Myocyte (in vitro differentiated cells): ENCODE measurements at regions not wholly inside any gene's neighbourhood (a gene's known extent, or its start where the extent isn't known, plus 50 kb on each side); places are given as distances from the start of the nearest gene placed in this dataset.
A peak's percentile ranks its signal among the peaks of the same experiment; 100 is the strongest.

Source experiments
- DNase-seq: peaks from one replicate; pipeline ENCODE4 v3.0.0-alpha.2; 2012; ENCODE audit warnings: low read depth

DNA sequence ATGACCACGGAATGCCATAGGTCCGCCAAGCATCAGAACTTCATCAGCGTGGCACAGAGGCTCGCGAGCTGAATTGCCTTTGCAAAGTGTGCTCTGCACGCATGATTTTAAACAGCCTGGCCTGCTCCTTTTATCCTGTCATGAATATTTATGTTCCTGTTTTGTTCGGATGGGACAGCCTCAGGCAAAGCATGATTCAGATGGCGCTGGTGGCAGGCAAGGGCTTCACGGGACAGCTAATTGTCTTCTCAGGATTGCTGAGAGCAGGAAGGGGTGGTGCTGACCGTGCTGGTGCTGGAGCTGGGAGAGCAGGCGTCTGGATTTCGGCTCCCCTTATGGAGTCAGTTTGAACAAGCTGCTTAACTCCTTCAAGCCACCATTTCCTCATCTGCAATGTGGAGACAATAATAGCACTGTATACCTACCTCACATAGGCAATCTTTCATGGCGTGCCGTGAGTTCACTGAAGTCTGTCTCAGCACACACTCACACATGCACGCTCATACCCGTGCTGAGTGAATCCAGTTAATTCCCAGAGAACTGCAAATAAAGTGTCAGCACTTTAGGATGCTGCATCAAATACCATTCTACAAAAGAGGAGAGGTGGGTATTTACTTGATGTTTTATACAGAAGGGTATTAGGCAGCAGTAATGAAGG lies 79.7 kb upstream of the APCDD1 start:
- no peak for DNase-seq

DNA sequence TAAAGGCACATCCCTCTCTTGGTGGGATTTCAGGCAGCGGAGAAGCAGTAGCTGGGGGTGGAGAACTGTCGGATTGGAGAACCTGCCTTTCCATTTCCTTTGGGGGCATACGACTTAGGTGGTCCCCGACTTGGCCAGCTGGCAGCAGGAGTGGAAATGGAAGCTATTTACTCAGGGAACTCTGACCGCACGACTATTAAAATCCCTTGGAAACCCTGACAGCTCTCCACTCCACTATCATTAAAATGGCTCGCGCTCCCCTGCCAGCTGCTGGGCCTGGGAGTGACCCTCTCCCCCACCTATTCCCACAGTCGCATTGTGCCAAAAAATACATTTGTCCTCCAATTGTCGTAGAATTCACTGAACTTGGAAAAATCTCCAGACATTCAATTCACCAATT lies 77.7 kb upstream of the APCDD1 start:
- DNase-seq = no peak

DNA sequence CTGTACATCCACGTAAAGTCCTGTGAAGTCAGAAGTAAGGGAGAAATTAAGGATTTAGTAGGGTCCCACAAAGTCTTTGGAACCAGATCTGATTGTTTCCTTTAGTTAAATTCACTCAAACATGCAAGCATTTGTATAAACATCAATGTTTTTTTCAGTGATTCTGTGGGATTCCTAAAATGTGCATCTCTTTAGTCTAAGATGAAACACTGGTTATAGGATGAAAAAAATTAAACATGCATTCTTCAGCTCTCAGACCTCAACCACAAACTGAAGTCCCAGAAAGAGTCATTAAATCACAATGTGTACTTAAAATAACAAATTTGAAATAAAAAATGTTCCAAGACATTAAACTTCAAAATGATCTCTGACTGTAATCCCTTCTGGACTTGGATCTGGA lies 76.5 kb upstream of the APCDD1 start:
- no peak for DNase-seq

DNA sequence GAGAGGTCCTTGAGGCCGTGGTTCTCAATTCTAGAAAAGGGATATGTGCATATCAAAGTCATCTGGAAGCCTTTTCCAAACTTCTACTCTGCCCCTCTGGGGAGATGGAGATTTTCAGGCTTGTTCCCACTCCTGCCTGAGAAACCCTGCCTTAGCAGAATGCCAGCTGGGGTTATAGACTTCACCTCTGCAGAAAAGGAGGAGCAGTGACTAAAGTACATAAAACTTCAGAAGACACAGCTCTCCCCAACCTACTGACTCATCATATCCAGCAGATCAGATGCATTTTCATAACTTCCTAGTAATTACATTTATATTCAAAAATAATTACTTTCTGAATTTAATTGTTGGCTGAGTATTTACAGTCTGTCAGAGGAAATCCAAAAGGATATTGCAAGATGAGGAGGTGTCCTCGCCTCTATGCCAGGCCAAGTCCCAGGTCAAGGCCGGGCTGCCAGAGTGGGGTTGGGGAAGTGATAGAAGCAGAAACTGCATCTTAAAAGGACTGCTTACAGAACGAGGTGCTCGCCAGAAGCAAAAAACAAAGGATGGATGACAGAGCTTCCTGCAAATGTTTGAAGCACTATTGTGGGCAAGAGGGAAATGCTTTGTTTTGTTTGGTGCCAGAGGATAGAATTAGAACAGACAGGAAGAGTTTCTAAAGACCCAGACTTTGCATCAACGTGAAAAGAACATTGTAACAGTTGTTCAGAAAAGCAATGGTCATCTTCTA lies 75.6 kb upstream of the APCDD1 start:
- peak; percentile 31 for DNase-seq

DNA sequence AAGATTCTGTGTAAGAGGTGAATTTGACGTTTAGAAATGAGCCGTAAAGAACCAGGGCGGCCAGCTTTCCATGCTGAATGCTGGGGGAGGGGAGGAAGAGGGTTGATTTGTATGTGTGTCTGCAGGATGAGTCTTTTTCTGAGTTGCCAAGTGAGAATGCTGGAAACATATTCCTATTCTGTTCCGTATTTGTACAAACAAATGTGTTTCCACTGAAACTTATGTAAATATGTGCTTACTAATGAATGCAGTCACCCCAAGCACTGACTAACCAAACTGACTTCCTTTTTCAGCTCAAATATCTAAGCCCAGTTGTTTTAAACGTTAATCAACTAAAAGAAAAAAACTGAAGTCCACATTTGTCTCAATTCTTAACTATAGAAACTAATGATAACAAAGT lies 74.9 kb upstream of the APCDD1 start:
- no peak for DNase-seq

DNA sequence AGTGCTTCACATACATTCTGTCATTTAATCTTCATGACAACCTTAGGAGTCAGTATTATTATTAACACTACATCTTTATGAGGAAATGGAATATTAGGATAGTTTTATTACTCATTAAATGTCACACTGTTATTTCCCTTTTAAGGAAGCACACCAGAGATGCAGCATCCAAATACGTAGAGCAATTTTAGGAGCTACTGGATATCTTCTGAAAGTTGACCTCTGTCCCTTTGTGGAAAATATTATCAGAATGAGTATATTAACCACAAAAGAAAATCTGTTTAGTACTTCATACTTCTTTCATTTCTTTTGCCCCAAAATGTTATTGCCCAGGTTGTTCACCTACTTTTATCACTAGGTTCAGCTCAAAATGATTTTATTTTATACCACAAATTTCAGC lies 72.9 kb upstream of the APCDD1 start:
- DNase-seq = no peak

DNA sequence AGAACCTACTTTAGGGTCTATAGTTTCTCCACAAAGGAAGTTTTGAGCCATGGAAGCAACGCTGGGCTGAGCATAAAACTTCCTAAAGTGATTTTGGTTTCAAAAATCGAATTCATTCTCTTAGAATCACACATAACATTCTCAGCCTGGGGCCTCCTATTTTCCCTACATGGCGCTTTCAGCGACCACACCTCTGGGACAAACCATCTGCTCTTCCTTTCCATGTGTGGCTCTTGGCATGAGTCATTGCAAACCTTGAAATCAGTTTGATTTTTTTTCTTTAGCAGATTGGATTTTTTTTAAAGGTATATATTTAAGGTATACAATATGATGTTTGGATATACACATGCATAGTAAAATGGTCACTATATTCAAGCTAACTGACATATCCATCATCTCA lies 72.5 kb upstream of the APCDD1 start:
- DNase-seq = peak; percentile 39

DNA sequence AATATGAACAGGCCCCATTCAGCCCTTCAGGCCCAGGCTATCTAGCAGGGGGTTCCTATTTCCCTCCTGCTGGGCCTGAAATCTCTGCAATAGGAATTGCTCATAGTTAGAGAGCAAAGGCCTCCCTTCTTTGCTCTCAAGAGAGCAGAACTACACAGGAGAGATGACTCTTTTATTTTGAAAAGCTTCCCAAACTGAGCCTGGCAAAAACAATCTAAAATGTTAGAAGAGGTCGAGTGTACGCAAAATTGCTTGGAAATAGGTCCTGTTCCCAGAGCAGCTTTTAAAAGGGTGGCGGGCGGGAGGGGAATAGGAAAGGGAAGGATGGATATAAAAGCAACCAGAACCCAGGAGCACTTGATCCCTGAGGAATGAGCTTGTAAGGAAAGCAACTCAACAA lies 68.4 kb upstream of the APCDD1 start:
- no peak for DNase-seq

DNA sequence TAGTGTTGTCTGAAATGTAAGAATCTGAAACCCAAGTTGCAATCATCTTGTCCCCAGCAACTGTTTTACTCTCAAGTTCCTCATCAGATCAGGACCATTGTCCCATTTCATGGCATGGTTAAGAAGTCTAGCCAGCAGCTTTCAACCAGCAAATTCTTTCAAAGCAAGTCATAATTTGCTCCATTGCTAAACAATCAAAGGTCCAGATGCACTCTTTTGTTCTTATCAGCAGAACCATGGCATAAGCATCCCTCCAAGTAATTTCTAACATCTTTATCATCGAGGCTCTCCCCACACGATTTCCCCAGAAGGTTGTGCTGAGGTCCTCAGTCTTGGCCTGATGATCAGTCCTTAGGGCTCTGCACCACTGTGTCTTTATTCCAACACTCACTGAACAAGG lies 67.5 kb upstream of the APCDD1 start:
- no peak for DNase-seq

DNA sequence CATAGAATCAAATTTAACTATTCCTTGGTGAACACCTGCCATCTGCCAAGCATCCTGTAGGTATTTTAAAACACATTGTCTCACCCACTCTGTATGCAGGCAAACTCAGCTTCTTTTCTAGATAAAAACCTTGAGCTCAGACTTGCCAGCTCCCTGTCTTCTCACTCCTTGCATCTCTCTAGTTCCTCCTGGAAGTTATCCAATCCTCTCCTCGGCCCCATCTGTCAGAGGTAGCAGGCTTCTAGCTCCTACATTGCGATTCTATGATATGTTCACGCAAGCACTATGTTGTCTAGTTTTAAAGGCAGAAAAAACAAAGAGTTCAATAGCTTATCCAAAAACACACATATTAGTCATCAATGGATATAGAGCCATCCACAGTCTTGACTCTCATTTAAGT lies 67.0 kb upstream of the APCDD1 start:
- DNase-seq = no peak

DNA sequence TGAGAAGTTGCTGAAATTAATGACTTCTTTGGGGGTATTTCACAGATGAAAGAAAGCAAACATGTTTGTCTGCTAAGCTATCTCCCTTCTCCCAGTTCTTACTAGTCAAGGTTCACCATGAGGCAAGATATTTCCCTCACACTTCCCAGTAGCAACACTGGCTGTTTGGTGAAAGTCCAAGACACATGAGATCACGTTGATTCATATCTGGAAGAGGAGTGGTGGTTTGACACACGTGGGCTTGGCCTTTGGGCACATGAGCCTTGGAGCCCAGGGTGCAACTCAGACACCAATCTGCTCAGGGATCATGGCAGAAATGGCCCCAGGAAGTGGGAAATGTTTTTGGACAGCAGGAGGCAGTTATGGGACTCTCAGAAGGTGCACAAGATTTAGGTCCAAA lies 66.1 kb upstream of the APCDD1 start:
- no peak for DNase-seq

DNA sequence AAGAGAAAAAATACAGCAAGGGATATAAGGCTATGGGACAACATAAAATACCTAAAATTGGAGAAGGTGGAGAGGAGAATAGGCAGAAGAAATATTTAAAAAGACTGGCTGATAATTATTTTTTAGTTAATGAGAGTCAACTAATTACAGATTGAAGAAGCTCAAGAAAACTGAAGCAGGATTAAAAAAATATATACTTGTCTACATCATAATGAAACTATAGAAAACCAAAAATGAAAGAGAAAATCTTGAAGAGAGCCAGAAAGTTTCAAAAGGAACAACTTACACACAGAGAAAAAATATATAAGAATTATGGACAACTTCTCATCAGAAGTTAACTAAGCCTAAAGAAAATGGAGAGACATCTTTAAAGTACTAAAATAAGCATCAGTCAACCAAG lies 62.9 kb upstream of the APCDD1 start:
- no peak for DNase-seq

DNA sequence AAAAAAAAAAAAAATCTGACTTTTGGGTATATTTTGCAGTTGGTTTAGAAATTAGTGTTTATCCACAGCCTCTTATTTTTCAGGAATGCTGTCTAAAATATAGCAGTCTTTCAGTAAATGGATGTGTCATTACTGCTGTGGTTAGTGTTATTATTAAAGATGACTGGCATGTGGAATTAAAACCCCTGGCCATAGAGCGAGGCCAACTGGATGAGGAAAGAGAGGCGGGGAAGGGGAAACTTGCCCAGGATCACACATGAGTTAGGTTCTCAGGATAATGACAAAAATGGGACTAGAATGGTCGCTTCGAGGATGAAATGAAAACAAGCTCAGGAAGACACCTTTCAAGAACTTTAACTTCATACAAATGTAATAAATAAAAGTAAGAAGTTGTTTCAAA lies 57.4 kb upstream of the APCDD1 start:
- peak; percentile 36 for DNase-seq

DNA sequence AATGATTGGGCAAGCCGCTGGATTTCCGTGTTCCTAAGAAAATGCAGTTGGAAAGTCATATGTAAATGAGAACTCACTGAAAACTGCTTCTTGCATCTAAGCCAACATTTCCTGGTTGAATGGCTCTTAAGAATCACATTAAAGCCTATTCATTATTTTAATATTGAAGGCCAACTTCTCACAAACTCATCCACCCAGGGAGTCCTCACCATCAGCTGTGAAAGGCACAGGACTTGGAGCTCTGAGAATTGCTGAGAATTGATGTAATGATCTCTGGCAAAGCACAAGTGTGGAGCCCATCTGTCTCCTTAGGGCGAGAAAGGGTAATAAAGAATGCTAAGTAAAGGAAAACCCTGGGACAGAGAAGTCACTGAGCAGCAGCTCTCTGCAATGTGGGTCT lies 55.9 kb upstream of the APCDD1 start:
- DNase-seq = peak; percentile 66

DNA sequence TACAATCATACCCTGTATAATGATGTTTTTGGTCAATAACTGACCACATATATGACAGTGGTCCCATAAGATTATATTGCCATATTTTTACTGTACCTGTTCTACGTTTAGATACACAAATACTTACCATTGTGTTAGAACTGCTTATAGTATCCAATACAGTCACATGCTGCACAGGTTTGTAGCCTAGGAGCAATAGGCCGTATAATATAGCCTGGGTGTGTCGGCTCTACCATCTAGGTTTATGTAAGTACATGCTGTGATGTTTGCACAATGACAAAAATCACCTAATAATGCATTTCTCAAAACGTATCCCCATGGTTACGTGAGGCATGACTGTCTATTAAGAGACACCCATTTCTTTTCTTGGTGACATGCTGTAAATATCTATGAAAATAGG lies 55.0 kb upstream of the APCDD1 start:
- DNase-seq = no peak

DNA sequence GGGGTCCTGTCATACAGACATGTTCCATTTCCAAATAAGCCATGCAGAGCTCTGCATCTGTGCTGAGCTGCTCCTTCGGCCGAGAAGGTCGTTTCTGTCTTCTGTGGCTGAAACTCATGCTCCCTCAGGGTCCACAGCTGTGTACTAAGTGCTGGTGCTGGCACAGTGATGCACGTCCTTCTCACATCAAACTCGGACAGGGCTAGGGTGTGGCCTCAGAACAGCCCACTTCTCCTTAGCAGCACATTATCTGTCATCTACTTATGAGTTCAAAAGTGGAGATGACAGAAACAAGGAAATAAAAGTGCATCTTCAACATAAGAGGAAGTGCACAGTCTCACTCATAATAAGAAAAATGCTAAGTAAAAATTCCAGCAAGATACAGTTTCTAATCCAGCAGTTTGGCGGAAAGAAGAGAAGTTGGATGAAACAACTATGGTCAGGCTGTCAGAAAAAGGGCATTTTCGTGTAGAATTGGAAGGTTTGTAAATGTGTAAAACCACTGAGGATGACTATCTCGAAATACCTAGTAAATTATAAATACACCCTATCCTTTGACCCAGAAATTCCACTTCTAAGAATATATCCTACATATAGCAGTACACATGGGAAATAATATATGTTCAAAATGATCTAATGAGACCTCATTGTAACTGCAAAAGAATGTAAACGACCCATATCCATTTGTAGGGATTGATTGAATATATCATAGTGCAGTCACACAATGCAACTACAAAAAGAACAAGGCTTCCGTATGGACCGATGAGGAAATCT lies 53.7 kb upstream of the APCDD1 start:
- no peak for DNase-seq

DNA sequence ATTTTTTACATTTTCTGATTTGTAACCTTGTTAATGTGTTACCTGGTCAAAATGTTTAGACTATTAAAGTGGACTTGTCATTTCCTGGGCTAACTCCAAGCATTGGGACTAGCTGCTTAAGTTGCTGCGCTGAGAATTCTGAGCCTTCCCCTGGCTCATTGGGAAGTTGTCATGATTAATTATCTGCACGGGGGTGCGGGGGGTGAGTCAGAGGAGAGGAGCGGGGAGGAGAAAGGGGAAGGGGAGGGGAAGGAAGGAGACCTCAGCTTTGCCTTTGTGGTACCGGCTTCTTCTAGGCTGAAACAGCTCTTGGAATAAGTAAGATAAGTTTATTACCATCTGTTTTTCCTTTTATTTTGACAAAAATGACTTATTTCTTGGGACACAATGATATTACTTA lies 52.9 kb upstream of the APCDD1 start:
- DNase-seq = no peak

DNA sequence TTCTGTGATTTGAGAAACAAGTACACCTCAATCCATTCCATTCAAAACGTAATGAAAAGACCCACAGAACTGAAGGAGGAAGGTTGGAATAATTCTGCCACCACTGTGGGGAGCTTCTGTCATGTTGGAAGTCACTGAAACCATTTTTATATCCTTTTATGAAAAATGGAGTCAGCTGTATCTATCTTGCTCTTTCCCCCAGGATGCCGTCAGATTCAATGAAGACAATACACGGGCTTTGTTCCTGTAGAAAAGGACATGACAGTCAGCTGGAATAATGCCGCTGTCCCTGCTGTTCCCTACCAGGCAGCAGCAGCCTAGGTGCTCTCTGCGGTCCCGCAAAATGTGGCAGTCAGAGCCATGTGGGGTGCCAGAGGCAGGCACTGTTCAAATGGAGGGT lies 52.5 kb upstream of the APCDD1 start:
- no peak for DNase-seq

DNA sequence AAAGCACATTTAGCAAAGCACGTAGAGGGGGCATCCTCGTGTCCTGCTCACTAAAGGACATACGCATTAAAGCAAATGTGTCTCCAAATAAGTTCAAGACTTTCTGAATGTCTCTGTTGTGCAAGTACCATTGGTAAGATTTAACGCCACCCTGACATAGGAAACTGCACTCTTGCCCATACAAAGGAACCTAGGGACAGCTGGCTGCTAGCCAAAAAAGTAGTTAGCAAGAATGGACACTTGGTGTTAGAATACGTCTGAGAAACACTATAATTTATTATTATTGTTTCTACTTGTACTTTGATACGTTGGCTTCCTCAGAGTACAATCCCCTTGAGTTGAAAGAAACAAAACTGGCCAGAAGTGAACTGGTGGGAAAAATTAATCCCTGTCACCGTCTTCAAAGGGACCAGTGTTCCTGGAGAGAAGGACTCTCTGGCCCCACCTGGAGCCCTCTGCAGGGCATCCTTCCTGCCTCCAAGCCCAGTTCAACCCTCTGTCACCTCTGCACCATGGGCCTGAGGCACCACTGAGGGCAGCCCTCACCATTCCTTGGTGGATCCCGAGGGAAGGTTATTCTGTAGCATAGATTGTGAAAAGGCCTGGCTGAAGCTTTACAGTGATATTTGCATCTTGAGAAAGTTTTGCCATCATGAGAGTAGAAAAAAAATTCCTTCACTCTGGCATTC lies 51.4 kb upstream of the APCDD1 start:
- DNase-seq = no peak

DNA sequence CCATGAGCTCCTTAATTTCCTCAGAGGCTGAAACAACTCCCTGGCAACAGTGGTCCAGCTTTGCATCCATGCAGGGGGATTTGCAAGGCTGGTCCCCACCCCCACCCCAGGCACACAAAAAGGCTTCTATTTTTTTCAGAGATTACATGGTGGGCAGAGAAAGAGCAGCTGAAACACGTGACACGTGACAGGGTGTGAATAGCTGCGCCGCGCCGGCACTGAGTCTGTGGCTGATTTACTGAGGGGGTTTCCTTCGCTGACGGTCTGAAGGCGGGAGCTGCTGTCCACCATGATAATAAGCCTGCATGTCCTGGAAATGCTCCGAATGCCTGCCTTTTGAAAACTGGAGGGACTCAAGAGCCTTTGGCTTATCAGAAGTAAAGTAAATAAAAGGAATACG lies 50.7 kb upstream of the APCDD1 start:
- DNase-seq = no peak

DNA sequence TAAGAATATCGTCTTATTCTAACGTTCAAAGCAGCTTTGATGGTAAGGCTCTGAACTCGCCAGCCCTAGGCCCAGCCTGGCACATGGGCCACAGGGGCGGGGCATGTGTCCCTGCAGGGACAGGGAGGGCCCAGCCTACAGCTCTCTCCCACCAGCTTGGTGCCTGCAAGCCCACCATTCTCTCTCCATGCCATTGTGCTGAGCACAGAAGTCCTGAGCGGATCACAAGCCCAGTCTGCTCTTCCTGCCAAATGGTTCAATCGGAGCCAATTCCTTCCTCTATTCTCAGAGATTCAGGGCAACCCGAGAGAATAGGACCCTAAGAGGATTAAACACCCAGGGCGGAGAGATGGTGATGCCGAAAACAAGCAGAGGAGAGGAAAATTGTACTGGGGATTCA lies 50.3 kb upstream of the APCDD1 start:
- DNase-seq = no peak
